H9 (cell line): ENCODE measurements at regions not wholly inside any gene's neighbourhood (a gene's known extent, or its start where the extent isn't known, plus 50 kb on each side); places are given as distances from the start of the nearest gene placed in this dataset.

Experiments used
- DNase-seq: peaks from one replicate; pipeline ENCODE4 v3.0.0-alpha.2; 2017
- H2AFZ ChIP-seq: one replicate; pipeline ENCODE4 v1.6.1; 2013; ENCODE audit warnings: mild to moderate bottlenecking, low read length, control low read depth, moderate library complexity
- H2AK5ac ChIP-seq: 2 replicates; pipeline ENCODE4 v1.6.1; 2013; ENCODE audit warnings: low read length, control low read depth, mixed read lengths; ENCODE audit not compliant: insufficient read length
- H2BK120ac ChIP-seq: one replicate; pipeline ENCODE4 v1.6.1; 2013; ENCODE audit warnings: low read depth, mild to moderate bottlenecking, low read length, control low read depth, inconsistent platforms; ENCODE audit not compliant: poor library complexity, severe bottlenecking
- H2BK12ac ChIP-seq: 2 replicates; pipeline ENCODE4 v1.6.1; 2013; ENCODE audit warnings: low read length, control low read depth, mixed read lengths, low read depth; ENCODE audit not compliant: insufficient read length
- H2BK15ac ChIP-seq: 2 replicates; pipeline ENCODE4 v1.6.1; 2013; ENCODE audit warnings: low read depth, low read length, control low read depth
- H2BK20ac ChIP-seq: one replicate; pipeline ENCODE4 v1.6.1; 2013; ENCODE audit warnings: low read depth, mild to moderate bottlenecking, low read length, control low read depth, inconsistent platforms; ENCODE audit not compliant: poor library complexity, severe bottlenecking
- H2BK5ac ChIP-seq: 2 replicates; pipeline ENCODE4 v1.6.1; 2013; ENCODE audit warnings: low read length, control low read depth, mixed read lengths; ENCODE audit not compliant: insufficient read length
- H3K14ac ChIP-seq: 2 replicates; pipeline ENCODE4 v1.6.1; 2013; ENCODE audit warnings: low read length, control low read depth; ENCODE audit not compliant: insufficient read depth
- H3K18ac ChIP-seq: 2 replicates; pipeline ENCODE4 v1.6.1; 2013; ENCODE audit warnings: low read depth, mild to moderate bottlenecking, mixed read lengths, low read length, control low read depth; ENCODE audit not compliant: insufficient read length
- H3K23ac ChIP-seq: 2 replicates; pipeline ENCODE4 v1.6.1; 2013; ENCODE audit warnings: low read length, control low read depth, mixed read lengths, low read depth; ENCODE audit not compliant: insufficient read length
- H3K23me2 ChIP-seq: 2 replicates; pipeline ENCODE4 v1.6.1; 2013; ENCODE audit warnings: low read depth, mild to moderate bottlenecking, mixed read lengths, low read length, control low read depth; ENCODE audit not compliant: insufficient read length, poor library complexity, severe bottlenecking
- H3K27ac ChIP-seq: 2 replicates; pipeline ENCODE4 v1.5.1; 2013; ENCODE audit warnings: low read length, control low read depth, mixed read lengths, low read depth; ENCODE audit not compliant: insufficient read length
- H3K27me3 ChIP-seq: 2 replicates; pipeline ENCODE4 v1.6.1; 2013; ENCODE audit warnings: low read length, control low read depth, inconsistent platforms; ENCODE audit not compliant: insufficient read depth
- H3K4ac ChIP-seq: 2 replicates; pipeline ENCODE4 v1.6.1; 2013; ENCODE audit warnings: low read depth, mild to moderate bottlenecking, control low read depth, inconsistent platforms, low read length, moderate library complexity
- H3K4me1 ChIP-seq: 2 replicates; pipeline ENCODE4 v1.6.1; 2013; ENCODE audit warnings: low read length, control low read depth, inconsistent platforms; ENCODE audit not compliant: insufficient read depth
- H3K4me2 ChIP-seq: 2 replicates; pipeline ENCODE4 v1.6.1; 2013; ENCODE audit warnings: low read length, control low read depth, mixed read lengths; ENCODE audit not compliant: insufficient read length, insufficient read depth
- H3K56ac ChIP-seq: 2 replicates; pipeline ENCODE4 v1.6.1; 2013; ENCODE audit warnings: low read depth, mild to moderate bottlenecking, mixed read lengths, low read length, control low read depth; ENCODE audit not compliant: insufficient read length
- H3K79me1 ChIP-seq: 2 replicates; pipeline ENCODE4 v1.6.1; 2013; ENCODE audit warnings: low read depth, mild to moderate bottlenecking, moderate library complexity, low read length, control low read depth, inconsistent platforms; ENCODE audit not compliant: insufficient read depth, poor library complexity, severe bottlenecking
- H3K79me2 ChIP-seq: 2 replicates; pipeline ENCODE4 v1.6.1; 2013; ENCODE audit warnings: low read length, control low read depth, inconsistent platforms; ENCODE audit not compliant: insufficient read depth
- H3K9ac ChIP-seq: 2 replicates; pipeline ENCODE4 v1.6.1; 2013; ENCODE audit warnings: low read length, control low read depth, mixed read lengths; ENCODE audit not compliant: insufficient read length; ENCODE audit errors: extremely low read depth
- H3K9me3 ChIP-seq: one replicate; pipeline ENCODE4 v1.6.1; 2013; ENCODE audit warnings: low read depth, low read length, inconsistent platforms; ENCODE audit not compliant: control insufficient read depth
- H3T11ph ChIP-seq: one replicate; pipeline ENCODE4 v1.6.1; 2013; ENCODE audit warnings: mild to moderate bottlenecking, low read length, control low read depth, inconsistent platforms
- H4K20me1 ChIP-seq: one replicate; pipeline ENCODE4 v1.6.1; 2013; ENCODE audit not compliant: control insufficient read depth, insufficient read length, insufficient read depth
- H4K5ac ChIP-seq: 2 replicates; pipeline ENCODE4 v1.6.1; 2013; ENCODE audit warnings: low read depth, mild to moderate bottlenecking, mixed read lengths, low read length, control low read depth; ENCODE audit not compliant: insufficient read length
- H4K8ac ChIP-seq: replicated peaks from 2 replicates; pipeline ENCODE4 v1.6.1; 2013; ENCODE audit warnings: low read length, control low read depth, mixed read lengths, low read depth; ENCODE audit not compliant: insufficient read length
- H4K91ac ChIP-seq: 2 replicates; pipeline ENCODE4 v1.6.1; 2013; ENCODE audit warnings: low read depth, mild to moderate bottlenecking, moderate library complexity, mixed read lengths, low read length, control low read depth; ENCODE audit not compliant: insufficient read length
- H3K27ac Mint-ChIP-seq, 3 experiments: 2 replicates in 2 of 3; 3 replicates in 1 of 3; pipeline ENCODE4 v1.8.0; 2020 to 2021; ENCODE audit warnings: mixed read lengths in 3 of 3, mild to moderate bottlenecking in 1 of 3, moderate library complexity in 1 of 3
- H3K27me3 Mint-ChIP-seq: 2 replicates; pipeline ENCODE4 v1.8.0; 2021; ENCODE audit warnings: low read depth, mild to moderate bottlenecking, moderate library complexity, mixed read lengths
- H3K36me3 Mint-ChIP-seq, 3 experiments: 2 replicates in 2 of 3; 3 replicates in 1 of 3; pipeline ENCODE4 v1.8.0; 2020 to 2021; ENCODE audit warnings: low read depth in 3 of 3, mixed read lengths in 3 of 3; ENCODE audit not compliant: insufficient read depth in 1 of 3
- H3K4me1 Mint-ChIP-seq, 2 experiments: 2 replicates each; pipeline ENCODE4 v1.8.0; 2020; ENCODE audit warnings: mixed read lengths in 2 of 2
- H3K4me3 Mint-ChIP-seq, 2 experiments: 2 replicates in 1 of 2; 3 replicates in 1 of 2; pipeline ENCODE4 v1.8.0; 2020 to 2021; ENCODE audit warnings: mild to moderate bottlenecking in 2 of 2, mixed read lengths in 2 of 2, moderate library complexity in 1 of 2
- H3K9me3 Mint-ChIP-seq, 2 experiments: 2 replicates in 1 of 2; 3 replicates in 1 of 2; pipeline ENCODE4 v1.8.0; 2020; ENCODE audit warnings: mild to moderate bottlenecking in 2 of 2, mixed read lengths in 2 of 2, moderate library complexity in 1 of 2
- WGBS: extraction: QIAGEN DNeasy Blood & Tissue Kit; methylation state at CpG from one replicate; pipeline ENCODE4 v1.1.7; 2013; ENCODE audit warnings: missing lambda C conversion rate, low lambda C conversion rate, mixed read lengths; ENCODE audit not compliant: insufficient read length; ENCODE audit errors: extremely low coverage; 5-methylcytosine and 5-hydroxymethylcytosine counted together
- TF ChIP-seq, protein P1 (sequence below): fragments of 200-600 bp; sonication (generic); conservative IDR thresholded peaks from 3 replicates; pipeline ENCODE4 v1.8.0; 2021; ENCODE audit warnings: antibody characterized with exemption, mild to moderate bottlenecking

DNA sequence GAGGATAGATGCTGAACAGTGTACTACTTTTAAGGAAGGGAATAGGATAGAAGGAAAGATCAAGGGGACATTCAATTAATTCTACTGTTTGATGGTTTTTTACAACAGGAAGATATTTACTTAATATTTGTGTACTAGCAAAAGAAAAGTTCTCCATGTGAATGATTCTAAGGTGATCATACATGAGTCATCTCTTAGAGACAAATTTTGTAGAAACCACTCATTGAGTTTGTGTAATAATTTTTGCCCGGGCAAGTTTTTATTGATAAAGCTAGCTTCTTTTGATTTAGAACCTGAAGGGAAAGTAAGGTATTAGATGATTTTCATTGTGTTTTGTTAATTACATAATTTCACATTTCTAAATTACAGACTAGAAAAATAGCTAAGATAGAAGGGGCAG, 172.8 kb upstream of the PSMD7 start:
- no peak overlapping the region for H4K91ac ChIP-seq
- H3K18ac ChIP-seq = no peak overlapping the region
- no peaks in the 10 kb centered on the region for H3K9me3 ChIP-seq
- H3K79me1 ChIP-seq = no peaks in the 10 kb centered on the region
- no peak overlapping the region for H3K9ac ChIP-seq
- no peaks in the 10 kb centered on the region for H3K27me3 ChIP-seq
- DNase-seq = no peak
- no peak overlapping the region for H3K56ac ChIP-seq
- H2BK12ac ChIP-seq = no peak overlapping the region
- H3K4me1 ChIP-seq = no peaks in the 10 kb centered on the region
- no peaks in the 10 kb centered on the region for H3K23me2 ChIP-seq
- no peak overlapping the region for H3K4me3 Mint-ChIP-seq
- H4K5ac ChIP-seq = no peak overlapping the region
- H2BK5ac ChIP-seq = no peak overlapping the region
- no peak overlapping the region for H3T11ph ChIP-seq
- H3K9me3 Mint-ChIP-seq = peaks cover 10 to 12% of the 10 kb centered on the region in 2 experiments; a peak in 4 of 5 replicates
- no peak overlapping the region for H3K4me2 ChIP-seq
- no peak overlapping the region for H2AFZ ChIP-seq
- no CpG with 5 or more reads among the region's 1 CpG for WGBS
- H3K36me3 Mint-ChIP-seq = peaks cover 0 to 11% (median 0%) of the 10 kb centered on the region in 3 experiments; a peak in 2 of 7 replicates
- no peak overlapping the region for H3K14ac ChIP-seq
- no peak overlapping the region for H3K4ac ChIP-seq
- no peaks in the 10 kb centered on the region; the same call in 1 of the 2 replicates for H3K27me3 Mint-ChIP-seq
- H2BK20ac ChIP-seq = no peak overlapping the region
- H2AK5ac ChIP-seq = no peak overlapping the region
- no peaks in the 10 kb centered on the region for H3K79me2 ChIP-seq
- no peaks in the 10 kb centered on the region for H4K20me1 ChIP-seq
- no peak overlapping the region for H3K23ac ChIP-seq
- H3K27ac ChIP-seq = no peak overlapping the region
- no peak overlapping the region for H4K8ac ChIP-seq
- no peak overlapping the region for H3K27ac Mint-ChIP-seq
- H2BK15ac ChIP-seq = no peak overlapping the region
- TF ChIP-seq, protein P1, sequence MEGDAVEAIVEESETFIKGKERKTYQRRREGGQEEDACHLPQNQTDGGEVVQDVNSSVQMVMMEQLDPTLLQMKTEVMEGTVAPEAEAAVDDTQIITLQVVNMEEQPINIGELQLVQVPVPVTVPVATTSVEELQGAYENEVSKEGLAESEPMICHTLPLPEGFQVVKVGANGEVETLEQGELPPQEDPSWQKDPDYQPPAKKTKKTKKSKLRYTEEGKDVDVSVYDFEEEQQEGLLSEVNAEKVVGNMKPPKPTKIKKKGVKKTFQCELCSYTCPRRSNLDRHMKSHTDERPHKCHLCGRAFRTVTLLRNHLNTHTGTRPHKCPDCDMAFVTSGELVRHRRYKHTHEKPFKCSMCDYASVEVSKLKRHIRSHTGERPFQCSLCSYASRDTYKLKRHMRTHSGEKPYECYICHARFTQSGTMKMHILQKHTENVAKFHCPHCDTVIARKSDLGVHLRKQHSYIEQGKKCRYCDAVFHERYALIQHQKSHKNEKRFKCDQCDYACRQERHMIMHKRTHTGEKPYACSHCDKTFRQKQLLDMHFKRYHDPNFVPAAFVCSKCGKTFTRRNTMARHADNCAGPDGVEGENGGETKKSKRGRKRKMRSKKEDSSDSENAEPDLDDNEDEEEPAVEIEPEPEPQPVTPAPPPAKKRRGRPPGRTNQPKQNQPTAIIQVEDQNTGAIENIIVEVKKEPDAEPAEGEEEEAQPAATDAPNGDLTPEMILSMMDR = no peak
- no peak overlapping the region for H2BK120ac ChIP-seq
- H3K4me1 Mint-ChIP-seq = no peaks in the 10 kb centered on the region
